K562 (cell line): ENCODE measurements at regions not wholly inside any gene's neighbourhood (a gene's known extent, or its start where the extent isn't known, plus 50 kb on each side); places are given as distances from the start of the nearest gene placed in this dataset.

Experiments
- ATAC-seq: fragments of 200-7000 bp; cut with Tn5 transposase; 3 replicates; pipeline ENCODE4 v1.9.1; 2020; ENCODE audit warnings: moderate library complexity
- BruUV-seq: library from RNA; stranded (reverse); fragments of 400-500 nt; replicated peaks from 2 replicates; lab custom pipeline; 2021; lab: Mats Ljungman, UMichigan
- CTCF ChIA-PET: fragments of 300-600 bp; formaldehyde crosslinking; extraction: SDS; loops from one replicate; lab custom pipeline; 2021; ENCODE audit warnings: low intra/inter-chr PET ratio; lab: Yijun Ruan, JAX
- POLR2A ChIA-PET: fragments of 300-600, 350-650 bp; sonication (Branson Sonifier 250); formaldehyde crosslinking; extraction: SDS; loops from one replicate; lab custom pipeline; 2021; ENCODE audit warnings: antibody characterized with exemption, inconsistent platforms; lab: Yijun Ruan, JAX
- DNase-seq, 4 experiments: peaks; one replicate each; pipeline versions ENCODE4 v3.0.0 to v3.0.0-alpha.2; 2011 to 2018; ENCODE audit warnings: low spot score in 3 of 4, mixed read lengths in 3 of 4; ENCODE audit errors: extremely low read depth in 1 of 4
- FAIRE-seq: peaks from 2 replicates; lab custom pipeline; 2011; peaks lifted over from hg19 to GRCh38; lab: Jason Lieb, UNC
- H2AFZ ChIP-seq: 2 replicates; pipeline ENCODE4 v1.6.0; 2011; ENCODE audit warnings: low read depth, low read length, control low read depth, inconsistent platforms
- H3K27ac ChIP-seq: fragments of 200-600 bp; 3 replicates; pipeline ENCODE4 v1.8.0; 2011; ENCODE audit warnings: low read depth, mild to moderate bottlenecking, control low read depth, inconsistent platforms, low read length, moderate library complexity, mixed read lengths; ENCODE audit errors: extremely low read depth
- H3K27me3 ChIP-seq, 2 experiments: fragments of 300-600 bp in 1 of 2; 2 replicates in 1 of 2; 3 replicates in 1 of 2; pipeline versions ENCODE4 v1.6.0 to v1.8.0; 2011; ENCODE audit warnings: inconsistent platforms in 2 of 2, low read length in 2 of 2, mild to moderate bottlenecking in 1 of 2, mixed read lengths in 1 of 2, moderate library complexity in 1 of 2; ENCODE audit not compliant: control insufficient read depth in 2 of 2, insufficient read depth in 2 of 2
- H3K36me3 ChIP-seq: fragments of 300-600 bp; 3 replicates; pipeline ENCODE4 v1.8.0; 2011; ENCODE audit warnings: mild to moderate bottlenecking, low read length, inconsistent platforms; ENCODE audit not compliant: control insufficient read depth, insufficient read depth
- H3K4me1 ChIP-seq, 2 experiments: fragments of 200-600 bp in 1 of 2; replicated peaks in 1 of 2; 2 replicates in 1 of 2; 3 replicates in 1 of 2; pipeline versions ENCODE4 v1.5.1 to v1.8.0; 2011; ENCODE audit warnings: inconsistent platforms in 2 of 2, low read length in 2 of 2, mild to moderate bottlenecking in 1 of 2, mixed read lengths in 1 of 2, moderate library complexity in 1 of 2; ENCODE audit not compliant: control insufficient read depth in 2 of 2, insufficient read depth in 2 of 2
- H3K4me2 ChIP-seq: 2 replicates; pipeline ENCODE4 v1.6.1; 2011; ENCODE audit warnings: low read length, control low read depth, inconsistent platforms, mixed read lengths; ENCODE audit not compliant: insufficient read depth
- H3K4me3 ChIP-seq: fragments of 200-600 bp; sonication (generic), shearing (Covaris generic); 2 replicates; pipeline ENCODE4 v1.5.1; 2016; ENCODE audit warnings: control low read depth, inconsistent platforms
- H3K79me2 ChIP-seq: fragments of 200-600 bp; 3 replicates; pipeline ENCODE4 v1.8.0; 2011; ENCODE audit warnings: low read length, inconsistent platforms; ENCODE audit not compliant: control insufficient read depth, insufficient read depth
- H3K9ac ChIP-seq, 2 experiments: 2 replicates each; pipeline versions ENCODE4 v1.6.0 to v1.6.1; 2011; ENCODE audit warnings: low read depth in 2 of 2, low read length in 2 of 2, control low read depth in 1 of 2, inconsistent platforms in 1 of 2, mild to moderate bottlenecking in 1 of 2, mixed read lengths in 1 of 2; ENCODE audit not compliant: insufficient read depth in 1 of 2
- H3K9me1 ChIP-seq: one replicate; pipeline ENCODE4 v1.6.0; 2011; ENCODE audit warnings: inconsistent platforms, mild to moderate bottlenecking, low read length, moderate library complexity; ENCODE audit not compliant: control insufficient read depth, insufficient read depth
- H3K9me3 ChIP-seq: replicated peaks from 2 replicates; pipeline ENCODE4 v1.5.1; 2011; ENCODE audit warnings: low read depth, low read length, inconsistent platforms; ENCODE audit not compliant: control insufficient read depth, insufficient read depth
- H4K20me1 ChIP-seq: replicated peaks from 2 replicates; pipeline ENCODE4 v1.6.1; 2011; ENCODE audit warnings: low read length, inconsistent platforms, mixed read lengths; ENCODE audit not compliant: control insufficient read depth, insufficient read depth
- CBX3 ChIP-seq, 2 experiments: IDR thresholded peaks; 1 replicate in 1 of 2; 2 replicates in 1 of 2; pipeline ENCODE4 v1.6.1; 2012; ENCODE audit warnings: inconsistent platforms in 2 of 2, low read length in 2 of 2, borderline replicate concordance in 1 of 2, control low read depth in 1 of 2
- ELF1 ChIP-seq: fragments of 200-800 bp; sonication (Bioruptor generic); IDR thresholded peaks from 2 replicates; pipeline ENCODE4 v1.6.1; 2016; ENCODE audit warnings: missing genetic modification characterization, missing compliant biosample characterization
- HDAC1 ChIP-seq, 2 experiments: fragments of 450-650 bp; IDR thresholded peaks; 2 replicates each; pipeline ENCODE4 v1.6.1; 2016 to 2017; ENCODE audit warnings: inconsistent platforms in 1 of 2, mild to moderate bottlenecking in 1 of 2, moderate library complexity in 1 of 2
- HDAC2 ChIP-seq: fragments of 450-650 bp; IDR thresholded peaks from 2 replicates; pipeline ENCODE4 v1.6.1; 2016; ENCODE audit warnings: mild to moderate bottlenecking
- HNRNPK ChIP-seq: fragments of 200-400 bp; formaldehyde crosslinking; IDR thresholded peaks from one replicate; pipeline ENCODE4 v1.6.1; 2018; ENCODE audit warnings: mild to moderate bottlenecking, low read depth, low read length; ENCODE audit not compliant: poor library complexity, severe bottlenecking
- MEF2A ChIP-seq: IDR thresholded peaks from 2 replicates; pipeline ENCODE4 v1.6.1; 2011; ENCODE audit warnings: low read depth, mild to moderate bottlenecking, low read length, moderate library complexity; ENCODE audit not compliant: control insufficient read depth
- NFE2 ChIP-seq: IDR thresholded peaks from 2 replicates; pipeline ENCODE4 v1.6.1; 2014; ENCODE audit warnings: antibody characterized with exemption, low read depth
- NONO ChIP-seq, 2 experiments: fragments of 200-400 bp in 1 of 2; fragments of 450-650 bp in 1 of 2; formaldehyde crosslinking in 1 of 2; IDR thresholded peaks; 2 replicates each; pipeline ENCODE4 v1.6.1; 2017; ENCODE audit warnings: low read depth in 2 of 2, mild to moderate bottlenecking in 2 of 2, moderate library complexity in 2 of 2, low read length in 1 of 2
- ZFX ChIP-seq: sonication (generic); formaldehyde crosslinking; IDR thresholded peaks from 2 replicates; pipeline ENCODE4 v1.8.0; 2022; ENCODE audit warnings: mild to moderate bottlenecking, missing genetic modification reagents, moderate library complexity
- ZNF121 ChIP-seq: sonication (generic); formaldehyde crosslinking; conservative IDR thresholded peaks from 2 replicates; pipeline ENCODE4 v1.8.0; 2022; ENCODE audit warnings: missing genetic modification reagents
- ZNF384 ChIP-seq: IDR thresholded peaks from 2 replicates; pipeline ENCODE4 v1.6.1; 2012; ENCODE audit warnings: low read depth, low read length, improper control_type of control experiment
- ZNF408 ChIP-seq: fragments of 250-450 bp; sonication (Bioruptor Pico); IDR thresholded peaks from 2 replicates; pipeline ENCODE4 v1.4.0; 2020; ENCODE audit warnings: low read depth, mild to moderate bottlenecking, moderate library complexity
- ZNF696 ChIP-seq: fragments of 250-450 bp; sonication (Bioruptor Pico); conservative IDR thresholded peaks from 2 replicates; pipeline ENCODE4 v1.4.0; 2020; ENCODE audit warnings: mild to moderate bottlenecking, moderate library complexity
- WGBS: fragments of 100-300 bp; shearing (Covaris generic); methylation state at CpG from one replicate; pipeline ENCODE4 v1.1.6; 2016; ENCODE audit warnings: low coverage, mixed read lengths; ENCODE audit not compliant: insufficient coverage; ENCODE audit errors: missing lambda C conversion rate; 5-methylcytosine and 5-hydroxymethylcytosine counted together
- in situ Hi-C: fragments of 300-500 bp; cut with MboI; formaldehyde crosslinking; loops from 4 replicates; pipeline ENCODE4 v1.15.0; 2018; ENCODE audit warnings: inconsistent platforms, mixed read lengths
- intact Hi-C: fragments of 100-400 bp; cut with micrococcal nuclease; formaldehyde crosslinking; loops from 2 replicates; pipeline ENCODE4 v1.14.2; 2022
- TF ChIP-seq, protein P1 (sequence below): sonication (generic); formaldehyde crosslinking; IDR thresholded peaks from 2 replicates; pipeline ENCODE4 v1.8.1; 2022; ENCODE audit warnings: missing genetic modification reagents
- TF ChIP-seq, protein P2 (sequence below): fragments of 200-400 bp; formaldehyde crosslinking; IDR thresholded peaks from 2 replicates; pipeline ENCODE4 v1.6.1; 2017; ENCODE audit warnings: mild to moderate bottlenecking, low read depth, low read length, moderate library complexity
- TF ChIP-seq, protein P3 (sequence below): sonication (generic); formaldehyde crosslinking; IDR thresholded peaks from 2 replicates; pipeline ENCODE4 v1.8.1; 2023; ENCODE audit warnings: mild to moderate bottlenecking, missing genetic modification reagents
- TF ChIP-seq, protein P4 (sequence below): fragments of 450-650 bp; formaldehyde crosslinking; IDR thresholded peaks from 2 replicates; pipeline ENCODE4 v1.4.0; 2020; ENCODE audit warnings: mild to moderate bottlenecking, moderate library complexity

DNA sequence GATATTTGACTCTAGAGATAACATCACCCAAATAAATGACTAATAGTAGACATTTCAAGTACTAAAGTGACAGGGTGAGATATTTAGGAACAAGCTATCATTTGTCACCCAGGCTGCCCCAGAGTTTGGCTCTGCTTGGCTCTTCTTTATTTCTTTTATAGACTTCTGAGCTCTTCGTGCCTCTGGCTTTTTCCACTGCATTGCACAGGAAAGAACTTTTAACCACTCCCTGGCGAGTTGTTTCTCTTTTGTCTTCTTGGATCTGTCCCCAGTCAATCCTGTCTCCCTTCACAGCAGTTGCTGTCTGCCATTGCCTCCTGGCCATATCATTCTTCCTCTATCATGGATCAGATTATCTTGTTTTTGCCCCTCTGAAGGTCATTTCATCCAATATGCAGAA is 339.2 kb upstream of the DCBLD2 start:
- no peak overlapping the region for H2AFZ ChIP-seq
- no peak for FAIRE-seq
- TF ChIP-seq NONO (IDR thresholded peaks at IDR 0.05; ENCODE audit: low read depth in 2 of 2, low read length in 1 of 2) = no peak
- TF ChIP-seq, protein P1, sequence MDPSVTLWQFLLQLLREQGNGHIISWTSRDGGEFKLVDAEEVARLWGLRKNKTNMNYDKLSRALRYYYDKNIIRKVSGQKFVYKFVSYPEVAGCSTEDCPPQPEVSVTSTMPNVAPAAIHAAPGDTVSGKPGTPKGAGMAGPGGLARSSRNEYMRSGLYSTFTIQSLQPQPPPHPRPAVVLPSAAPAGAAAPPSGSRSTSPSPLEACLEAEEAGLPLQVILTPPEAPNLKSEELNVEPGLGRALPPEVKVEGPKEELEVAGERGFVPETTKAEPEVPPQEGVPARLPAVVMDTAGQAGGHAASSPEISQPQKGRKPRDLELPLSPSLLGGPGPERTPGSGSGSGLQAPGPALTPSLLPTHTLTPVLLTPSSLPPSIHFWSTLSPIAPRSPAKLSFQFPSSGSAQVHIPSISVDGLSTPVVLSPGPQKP (CRISPR knock-in tag) = no peak
- TF ChIP-seq NFE2 = no peak
- TF ChIP-seq CBX3 (IDR thresholded peaks at IDR 0.05; ENCODE audit: borderline replicate concordance in 1 of 2, low read length in 2 of 2) = no peak
- TF ChIP-seq, protein P2, sequence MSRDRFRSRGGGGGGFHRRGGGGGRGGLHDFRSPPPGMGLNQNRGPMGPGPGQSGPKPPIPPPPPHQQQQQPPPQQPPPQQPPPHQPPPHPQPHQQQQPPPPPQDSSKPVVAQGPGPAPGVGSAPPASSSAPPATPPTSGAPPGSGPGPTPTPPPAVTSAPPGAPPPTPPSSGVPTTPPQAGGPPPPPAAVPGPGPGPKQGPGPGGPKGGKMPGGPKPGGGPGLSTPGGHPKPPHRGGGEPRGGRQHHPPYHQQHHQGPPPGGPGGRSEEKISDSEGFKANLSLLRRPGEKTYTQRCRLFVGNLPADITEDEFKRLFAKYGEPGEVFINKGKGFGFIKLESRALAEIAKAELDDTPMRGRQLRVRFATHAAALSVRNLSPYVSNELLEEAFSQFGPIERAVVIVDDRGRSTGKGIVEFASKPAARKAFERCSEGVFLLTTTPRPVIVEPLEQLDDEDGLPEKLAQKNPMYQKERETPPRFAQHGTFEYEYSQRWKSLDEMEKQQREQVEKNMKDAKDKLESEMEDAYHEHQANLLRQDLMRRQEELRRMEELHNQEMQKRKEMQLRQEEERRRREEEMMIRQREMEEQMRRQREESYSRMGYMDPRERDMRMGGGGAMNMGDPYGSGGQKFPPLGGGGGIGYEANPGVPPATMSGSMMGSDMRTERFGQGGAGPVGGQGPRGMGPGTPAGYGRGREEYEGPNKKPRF = no peak
- no peak for TF ChIP-seq HDAC2
- TF ChIP-seq ZNF696 = no peak
- TF ChIP-seq, protein P3, sequence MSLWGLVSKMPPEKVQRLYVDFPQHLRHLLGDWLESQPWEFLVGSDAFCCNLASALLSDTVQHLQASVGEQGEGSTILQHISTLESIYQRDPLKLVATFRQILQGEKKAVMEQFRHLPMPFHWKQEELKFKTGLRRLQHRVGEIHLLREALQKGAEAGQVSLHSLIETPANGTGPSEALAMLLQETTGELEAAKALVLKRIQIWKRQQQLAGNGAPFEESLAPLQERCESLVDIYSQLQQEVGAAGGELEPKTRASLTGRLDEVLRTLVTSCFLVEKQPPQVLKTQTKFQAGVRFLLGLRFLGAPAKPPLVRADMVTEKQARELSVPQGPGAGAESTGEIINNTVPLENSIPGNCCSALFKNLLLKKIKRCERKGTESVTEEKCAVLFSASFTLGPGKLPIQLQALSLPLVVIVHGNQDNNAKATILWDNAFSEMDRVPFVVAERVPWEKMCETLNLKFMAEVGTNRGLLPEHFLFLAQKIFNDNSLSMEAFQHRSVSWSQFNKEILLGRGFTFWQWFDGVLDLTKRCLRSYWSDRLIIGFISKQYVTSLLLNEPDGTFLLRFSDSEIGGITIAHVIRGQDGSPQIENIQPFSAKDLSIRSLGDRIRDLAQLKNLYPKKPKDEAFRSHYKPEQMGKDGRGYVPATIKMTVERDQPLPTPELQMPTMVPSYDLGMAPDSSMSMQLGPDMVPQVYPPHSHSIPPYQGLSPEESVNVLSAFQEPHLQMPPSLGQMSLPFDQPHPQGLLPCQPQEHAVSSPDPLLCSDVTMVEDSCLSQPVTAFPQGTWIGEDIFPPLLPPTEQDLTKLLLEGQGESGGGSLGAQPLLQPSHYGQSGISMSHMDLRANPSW = no peak
- no peak for TF ChIP-seq ZNF121
- TF ChIP-seq, protein P4, sequence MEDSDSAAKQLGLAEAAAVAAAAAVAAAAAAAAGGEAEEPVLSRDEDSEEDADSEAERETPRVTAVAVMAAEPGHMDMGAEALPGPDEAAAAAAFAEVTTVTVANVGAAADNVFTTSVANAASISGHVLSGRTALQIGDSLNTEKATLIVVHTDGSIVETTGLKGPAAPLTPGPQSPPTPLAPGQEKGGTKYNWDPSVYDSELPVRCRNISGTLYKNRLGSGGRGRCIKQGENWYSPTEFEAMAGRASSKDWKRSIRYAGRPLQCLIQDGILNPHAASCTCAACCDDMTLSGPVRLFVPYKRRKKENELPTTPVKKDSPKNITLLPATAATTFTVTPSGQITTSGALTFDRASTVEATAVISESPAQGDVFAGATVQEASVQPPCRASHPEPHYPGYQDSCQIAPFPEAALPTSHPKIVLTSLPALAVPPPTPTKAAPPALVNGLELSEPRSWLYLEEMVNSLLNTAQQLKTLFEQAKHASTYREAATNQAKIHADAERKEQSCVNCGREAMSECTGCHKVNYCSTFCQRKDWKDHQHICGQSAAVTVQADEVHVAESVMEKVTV (CRISPR knock-in tag) = no peak
- no peak for TF ChIP-seq ZNF384
- TF ChIP-seq ELF1 (tag) = no peak
- no peak for TF ChIP-seq ZNF408 (CRISPR knock-in tag)
- no peak for TF ChIP-seq ZFX (CRISPR knock-in tag)
- TF ChIP-seq HNRNPK = no peak
- no peak for TF ChIP-seq MEF2A
- TF ChIP-seq HDAC1 (IDR thresholded peaks at IDR 0.05) = no peak

More for the DNA sequence above, 339.2 kb upstream of the DCBLD2 start:
- no peak for ATAC-seq
- H3K9me3 ChIP-seq = no peaks in the 10 kb centered on the region
- no peak overlapping the region for H3K4me2 ChIP-seq
- ChIA-PET POLR2A (no interaction called here), CTCF (no interaction called here)
- H3K27me3 ChIP-seq = no peaks in the 10 kb centered on the region
- no TSS peak for BruUV-seq
- no peaks in the 10 kb centered on the region for H3K36me3 ChIP-seq
- no peak for DNase-seq
- no peak overlapping the region for H3K4me3 ChIP-seq
- no peaks in the 10 kb centered on the region for H3K79me2 ChIP-seq
- in situ Hi-C loops (no loop called here), intact Hi-C loops (no loop called here)
- no peak overlapping the region for H3K27ac ChIP-seq
- no peaks in the 10 kb centered on the region for H4K20me1 ChIP-seq
- no peaks in the 10 kb centered on the region for H3K4me1 ChIP-seq
- 0% methylated on average over 2 of the region's 2 CpGs for WGBS
- no peak overlapping the region for H3K9ac ChIP-seq
- no peaks in the 10 kb centered on the region for H3K9me1 ChIP-seq
